Bone marrow (tissue), 2 donors: ENCODE measurements at regions not wholly inside any gene's neighbourhood (a gene's known extent, or its start where the extent isn't known, plus 50 kb on each side); places are given as distances from the start of the nearest gene placed in this dataset.

ENCODE experiments used
- DNase-seq, 2 donors: peaks; one replicate each; lab custom pipeline; 2025; lab: John Stamatoyannopoulos, UW

- no peak for DNase-seq
These were observed 130.4 kb downstream of the ESM1 start for GRCh38 chr5:54854883-54855581.

GRCh38 chr5:54852007-54852406 lies 133.4 kb downstream of the ESM1 start:
- no peak for DNase-seq

- DNase-seq: no peak
These were observed 133.9 kb downstream of the ESM1 start for GRCh38 chr5:54851449-54851848.

GRCh38 chr5:54848581-54848980 lies 136.8 kb downstream of the ESM1 start:
- no peak for DNase-seq

GRCh38 chr5:54845567-54845941 lies 139.8 kb downstream of the ESM1 start:
- no peak for DNase-seq

- peak in 1 of 2 donors; percentile 56 for DNase-seq
These were observed 140.4 kb downstream of the ESM1 start for GRCh38 chr5:54844905-54845566.

GRCh38 chr5:54844266-54844665 lies 141.1 kb downstream of the ESM1 start:
- DNase-seq: no peak

GRCh38 chr5:54841481-54841880 lies 143.9 kb downstream of the ESM1 start:
- no peak for DNase-seq

GRCh38 chr5:54838843-54839242 lies 146.6 kb downstream of the ESM1 start:
- no peak for DNase-seq

GRCh38 chr5:54837981-54838380 lies 147.4 kb downstream of the ESM1 start:
- no peak for DNase-seq

- DNase-seq: no peak
These were observed 148.3 kb downstream of the ESM1 start for GRCh38 chr5:54837093-54837492.

GRCh38 chr5:54835647-54836046 lies 149.7 kb downstream of the ESM1 start:
- no peak for DNase-seq

GRCh38 chr5:54834121-54834842 lies 151.1 kb downstream of the ESM1 start:
- DNase-seq: no peak

GRCh38 chr5:54833590-54833989 lies 151.8 kb downstream of the ESM1 start:
- no peak for DNase-seq

GRCh38 chr5:54832858-54833257 lies 152.5 kb downstream of the ESM1 start:
- DNase-seq: no peak

- no peak for DNase-seq
These were observed 153.3 kb downstream of the ESM1 start for GRCh38 chr5:54832045-54832444.

- DNase-seq: no peak
These were observed 154.2 kb downstream of the ESM1 start for GRCh38 chr5:54831233-54831632.

- no peak for DNase-seq
These were observed 155.5 kb downstream of the ESM1 start for GRCh38 chr5:54829676-54830535.

GRCh38 chr5:54829102-54829501 lies 156.3 kb downstream of the ESM1 start:
- no peak for DNase-seq

GRCh38 chr5:54828151-54828550 lies 157.2 kb downstream of the ESM1 start:
- no peak for DNase-seq

GRCh38 chr5:54825005-54825404 lies 160.4 kb downstream of the ESM1 start:
- DNase-seq: no peak

- DNase-seq: no peak
These were observed 162.4 kb downstream of the ESM1 start for GRCh38 chr5:54823006-54823405.
